GM18511 (cell line): ENCODE measurements at regions not wholly inside any gene's neighbourhood (a gene's known extent, or its start where the extent isn't known, plus 50 kb on each side); places are given as distances from the start of the nearest gene placed in this dataset.

Source experiments
- ATAC-seq: cut with Tn5 transposase; IDR thresholded peaks from one replicate; pipeline ENCODE4 v1.9.1; 2021; ENCODE audit warnings: mild to moderate bottlenecking, moderate library complexity; ENCODE audit not compliant: unreplicated experiment

- no peak for ATAC-seq
These were observed 59.6 kb downstream of the OLIG3 start for GRCh38 chr6:137434640-137435039.

- ATAC-seq = peak; percentile 77
These were observed 62.1 kb downstream of the OLIG3 start for GRCh38 chr6:137432054-137432611.

GRCh38 chr6:137430954-137431353 lies 63.2 kb downstream of the OLIG3 start:
- peak; percentile 76 for ATAC-seq

GRCh38 chr6:137427656-137428290 lies 66.4 kb downstream of the OLIG3 start:
- ATAC-seq = no peak

GRCh38 chr6:137426007-137426689 lies 68.0 kb downstream of the OLIG3 start:
- peak; percentile 54 for ATAC-seq

GRCh38 chr6:137424251-137424650 lies 69.9 kb downstream of the OLIG3 start:
- ATAC-seq = no peak

- no peak for ATAC-seq
These were observed 70.6 kb downstream of the OLIG3 start for GRCh38 chr6:137423451-137424168.

GRCh38 chr6:137417396-137417795 lies 76.8 kb downstream of the OLIG3 start:
- ATAC-seq = no peak

- no peak for ATAC-seq
These were observed 77.7 kb downstream of the OLIG3 start for GRCh38 chr6:137416376-137417109.

GRCh38 chr6:137415834-137416190 lies 78.4 kb downstream of the OLIG3 start:
- ATAC-seq = no peak

- ATAC-seq = peak; percentile 97
These were observed 78.9 kb downstream of the OLIG3 start for GRCh38 chr6:137415127-137415833.

- ATAC-seq = no peak
These were observed 79.6 kb downstream of the OLIG3 start for GRCh38 chr6:137414599-137414998.

- no peak for ATAC-seq
These were observed 80.7 kb downstream of the OLIG3 start for GRCh38 chr6:137413482-137413881.

- ATAC-seq = no peak
These were observed 81.6 kb downstream of the OLIG3 start for GRCh38 chr6:137412562-137412961.

GRCh38 chr6:137409266-137409777 lies 84.9 kb downstream of the OLIG3 start:
- no peak for ATAC-seq

- ATAC-seq = no peak
These were observed 86.4 kb downstream of the OLIG3 start for GRCh38 chr6:137407816-137408215.

- ATAC-seq = no peak
These were observed 88.4 kb downstream of the OLIG3 start for GRCh38 chr6:137405806-137406205.

GRCh38 chr6:137403855-137404254 lies 90.3 kb downstream of the OLIG3 start:
- ATAC-seq = no peak

- ATAC-seq = no peak
These were observed 90.8 kb downstream of the OLIG3 start for GRCh38 chr6:137403443-137403842.

- no peak for ATAC-seq
These were observed 92.0 kb downstream of the OLIG3 start for GRCh38 chr6:137402143-137402680.
